ENCODE measurements at regions not wholly inside any gene's neighbourhood (a gene's known extent, or its start where the extent isn't known, plus 50 kb on each side); places are given as distances from the start of the nearest gene placed in this dataset.

- no peak for DNase-seq
These were observed 56.5 kb upstream of the CTBP2 start for GRCh38 chr10:125216861-125217260.

- no peak for DNase-seq
These were observed 55.9 kb upstream of the CTBP2 start for GRCh38 chr10:125216309-125216708.

GRCh38 chr10:125214283-125214570 is 53.9 kb upstream of the CTBP2 start:
- DNase-seq = no peak

GRCh38 chr10:125213541-125214282 is 53.3 kb upstream of the CTBP2 start:
- no peak for DNase-seq

- no peak for DNase-seq
These were observed 51.9 kb upstream of the CTBP2 start for GRCh38 chr10:125212150-125212809.

Measured in muscle of back (tissue), 3 donors.